Cortex of kidney (tissue), 1 donor: ENCODE measurements at regions not wholly inside any gene's neighbourhood (a gene's known extent, or its start where the extent isn't known, plus 50 kb on each side); places are given as distances from the start of the nearest gene placed in this dataset.
"Not testable (repeated sequence)": the region's sequence is repeated elsewhere in the genome, so short reads cannot be mapped to it uniquely, and the experiment has no call there.

Experiments
- DNase-seq: peaks from one replicate; lab custom pipeline; 2025; lab: John Stamatoyannopoulos, UW

DNA sequence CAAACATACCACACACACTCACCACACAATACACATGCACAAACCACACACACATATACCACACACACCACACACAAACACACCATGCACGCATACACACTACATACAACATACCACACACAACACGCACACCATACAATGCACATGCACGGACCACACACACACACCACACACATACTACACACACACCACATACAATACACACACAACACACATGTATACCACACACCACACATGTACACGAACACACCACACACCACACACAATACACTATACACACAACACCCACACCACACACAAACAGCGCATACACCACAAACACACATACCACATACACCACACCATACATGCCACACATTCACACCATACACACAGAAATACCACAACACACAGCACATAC lies 480.3 kb downstream of the DIRAS2 start:
- no peak for DNase-seq

DNA sequence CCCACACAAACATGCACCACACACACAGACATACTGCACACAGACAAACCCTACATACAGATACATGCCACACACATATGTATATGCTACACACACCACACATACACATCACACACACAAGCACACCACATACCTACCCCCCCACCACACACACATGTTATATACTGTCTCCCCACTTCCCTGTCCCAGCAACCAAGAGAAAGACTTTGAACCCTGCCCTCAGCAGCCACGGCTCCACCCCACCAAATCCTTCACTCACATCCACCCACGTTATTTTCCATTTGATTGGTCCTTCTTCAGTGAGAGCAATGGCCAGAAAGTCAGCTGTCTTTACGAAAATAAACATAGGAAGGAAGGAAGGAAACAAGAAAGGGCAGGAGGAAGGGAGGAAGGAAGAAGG lies 479.8 kb downstream of the DIRAS2 start:
- DNase-seq = no peak

DNA sequence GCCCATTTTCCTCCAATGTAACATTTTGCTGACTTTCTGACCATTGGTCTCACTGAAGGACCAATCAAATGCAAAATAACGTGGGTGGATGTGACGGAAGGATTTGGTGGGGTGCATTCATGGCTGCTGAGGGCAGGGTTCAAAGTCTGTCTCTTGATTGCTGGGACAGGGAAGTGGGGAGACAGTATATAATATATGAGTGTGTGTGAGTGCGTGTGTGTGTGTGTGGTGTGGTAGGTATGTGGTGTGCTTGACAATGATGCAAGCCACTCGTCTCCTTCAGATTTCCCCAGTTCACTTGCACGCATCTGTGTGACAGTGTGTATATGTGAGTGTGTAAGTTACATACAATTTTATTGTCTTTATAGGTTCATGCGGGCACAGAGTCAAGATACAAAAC lies 477.3 kb downstream of the DIRAS2 start:
- no peak for DNase-seq

GRCh38 chr9:90166374-90166773 lies 476.2 kb downstream of the DIRAS2 start:
- not testable (repeated sequence) for DNase-seq

GRCh38 chr9:90167914-90168313 lies 474.7 kb downstream of the DIRAS2 start:
- DNase-seq = no peak

- DNase-seq = no peak
Measured at GRCh38 chr9:90169490-90169889, 473.1 kb downstream of the DIRAS2 start.

DNA sequence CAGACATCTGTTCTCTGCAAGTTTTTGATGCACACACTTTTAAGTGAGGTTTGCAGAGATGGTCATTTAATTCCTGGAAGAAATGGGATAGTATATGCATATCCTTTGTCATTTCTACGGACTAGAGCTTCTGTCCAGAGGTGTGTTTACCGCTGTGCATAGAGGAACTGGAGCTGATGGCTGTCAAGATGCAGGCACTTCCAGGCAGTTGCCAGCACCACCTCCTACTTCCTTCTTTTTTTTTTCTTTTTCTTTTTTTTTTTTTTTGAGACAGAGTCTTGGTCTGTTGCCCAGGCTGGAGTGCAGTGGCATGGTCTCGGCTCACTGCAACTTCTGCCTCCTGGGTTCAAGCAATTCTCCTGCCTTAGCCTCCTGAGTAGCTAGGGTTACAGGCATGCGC lies 468.7 kb downstream of the DIRAS2 start:
- not testable (repeated sequence) for DNase-seq

- DNase-seq = not testable (repeated sequence)
Measured at GRCh38 chr9:90174346-90174745, 468.3 kb downstream of the DIRAS2 start.

DNA sequence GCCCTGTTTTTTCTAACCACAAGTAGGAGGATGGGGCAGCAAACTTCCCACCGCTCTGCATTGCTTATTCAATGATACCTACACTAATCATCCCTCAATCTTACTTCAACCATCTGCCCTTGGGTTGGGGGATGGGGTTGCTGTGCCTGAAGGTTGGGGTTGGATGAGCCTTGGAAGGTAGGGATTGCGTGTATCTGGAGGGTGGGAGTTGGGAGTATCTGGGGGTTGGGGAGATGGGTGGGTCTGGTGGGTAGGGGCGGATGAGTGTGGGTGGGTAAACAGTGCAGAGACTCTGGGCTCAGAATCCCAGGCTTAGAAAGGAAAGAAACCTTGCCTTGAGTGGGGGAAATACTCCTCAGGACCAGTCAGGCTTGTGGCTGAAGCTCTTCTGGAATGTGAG lies 467.4 kb downstream of the DIRAS2 start:
- DNase-seq = no peak

DNA sequence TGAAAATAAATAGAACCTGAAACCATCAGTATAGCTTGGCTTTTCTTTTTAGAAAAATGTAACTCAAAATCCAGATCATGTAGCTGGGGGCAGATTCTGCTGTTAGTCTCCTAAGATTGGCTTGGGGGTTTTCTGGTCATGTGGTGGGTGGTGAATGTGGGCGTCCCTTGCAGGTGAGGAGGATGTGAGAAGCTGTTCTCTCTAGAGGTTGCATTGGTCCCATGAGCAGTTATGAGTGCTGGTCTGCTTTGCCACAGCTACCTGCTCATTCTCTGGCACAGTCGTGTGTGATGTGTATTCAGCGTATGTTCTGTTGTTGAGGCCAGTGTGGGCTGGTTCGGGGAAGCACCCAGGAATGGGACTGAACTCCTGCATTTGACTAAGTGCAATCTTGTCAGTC lies 466.8 kb downstream of the DIRAS2 start:
- no peak for DNase-seq

- no peak for DNase-seq
Measured at GRCh38 chr9:90176901-90177300, 465.7 kb downstream of the DIRAS2 start.

DNA sequence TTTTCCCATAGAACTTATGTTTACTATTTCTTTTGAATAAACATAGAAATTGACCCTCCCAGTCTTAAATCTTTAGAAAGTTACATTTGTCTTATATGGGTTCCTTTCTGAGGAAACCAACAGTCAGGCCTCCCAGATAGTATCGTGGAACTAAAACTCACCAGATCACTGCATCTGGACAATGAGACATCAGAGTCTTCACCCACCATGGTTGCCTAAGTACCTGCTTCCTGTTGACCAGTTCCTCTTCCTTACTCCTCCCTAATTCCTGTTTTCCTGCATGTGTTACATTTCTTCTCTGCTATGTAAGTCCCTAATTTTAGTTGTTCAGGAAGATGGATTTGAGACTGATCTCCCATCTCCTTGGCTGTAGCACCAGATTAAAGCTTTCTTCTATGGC lies 462.2 kb downstream of the DIRAS2 start:
- DNase-seq = no peak

GRCh38 chr9:90188656-90189055 lies 454.0 kb downstream of the DIRAS2 start:
- no peak for DNase-seq

DNA sequence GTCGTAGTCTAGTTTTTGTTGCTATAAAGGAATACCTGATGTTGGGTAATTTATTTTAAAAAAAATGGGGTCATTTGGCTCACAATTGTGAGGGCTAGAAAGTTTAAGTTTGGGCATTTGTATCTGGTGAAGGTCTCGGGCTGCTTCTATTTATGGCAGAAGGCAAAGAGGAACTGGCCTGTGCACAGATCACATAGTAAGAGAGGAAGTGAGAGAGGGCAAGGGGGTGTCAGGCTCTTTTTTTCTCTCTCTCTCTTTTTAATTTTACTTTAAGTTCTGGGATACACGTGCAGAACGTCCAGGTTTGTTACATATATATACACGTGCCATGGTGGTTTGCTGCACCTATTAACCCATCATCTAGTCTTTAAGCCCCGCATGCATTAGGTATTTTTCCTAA lies 453.3 kb downstream of the DIRAS2 start:
- no peak for DNase-seq

GRCh38 chr9:90192465-90192864 lies 450.2 kb downstream of the DIRAS2 start:
- not testable (repeated sequence) for DNase-seq

DNA sequence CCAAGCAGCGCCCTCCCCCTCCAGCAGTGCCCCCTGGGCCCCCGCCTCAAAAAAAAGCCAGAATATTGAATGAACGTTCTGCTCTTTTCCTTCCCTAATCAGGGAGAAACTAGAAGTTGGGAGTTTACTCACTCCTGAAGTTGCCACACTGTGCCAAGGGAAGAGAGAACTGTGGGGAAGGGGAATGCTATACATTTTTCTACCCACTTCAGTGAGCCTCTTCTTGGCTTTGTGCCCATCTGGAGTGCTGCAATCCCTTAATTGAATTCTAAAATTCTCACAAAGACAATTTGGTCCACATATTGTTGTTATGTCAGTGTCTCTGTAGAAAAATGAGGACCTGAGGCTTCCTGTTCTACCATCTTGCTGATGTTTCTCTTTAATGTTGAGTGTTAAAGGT lies 443.7 kb downstream of the DIRAS2 start:
- DNase-seq = no peak

DNA sequence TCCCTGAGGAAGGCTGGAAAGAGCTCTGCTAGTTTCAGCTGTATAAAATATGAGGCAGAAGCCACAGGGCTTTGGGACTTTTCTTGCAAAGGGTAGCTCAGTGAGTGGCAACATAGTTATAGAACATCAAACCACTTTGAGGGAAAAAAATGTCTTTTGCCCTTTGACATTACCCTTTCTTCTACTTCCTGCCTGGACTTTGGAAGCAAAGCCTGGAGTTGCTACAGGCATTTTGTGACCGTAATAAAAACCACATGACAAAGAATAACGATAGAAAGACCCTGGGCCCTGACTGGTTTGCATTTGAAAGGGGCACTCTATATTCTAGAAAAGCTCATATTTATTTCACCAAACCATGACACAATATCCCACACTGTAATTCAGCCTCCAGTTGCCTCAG lies 440.9 kb downstream of the DIRAS2 start:
- DNase-seq = no peak

- no peak for DNase-seq
Measured at GRCh38 chr9:90204128-90204831, 438.3 kb downstream of the DIRAS2 start.

GRCh38 chr9:90213045-90213444 lies 429.6 kb downstream of the DIRAS2 start:
- DNase-seq = not testable (repeated sequence)

GRCh38 chr9:90219548-90220118 lies 423.0 kb downstream of the DIRAS2 start:
- DNase-seq = no peak

DNA sequence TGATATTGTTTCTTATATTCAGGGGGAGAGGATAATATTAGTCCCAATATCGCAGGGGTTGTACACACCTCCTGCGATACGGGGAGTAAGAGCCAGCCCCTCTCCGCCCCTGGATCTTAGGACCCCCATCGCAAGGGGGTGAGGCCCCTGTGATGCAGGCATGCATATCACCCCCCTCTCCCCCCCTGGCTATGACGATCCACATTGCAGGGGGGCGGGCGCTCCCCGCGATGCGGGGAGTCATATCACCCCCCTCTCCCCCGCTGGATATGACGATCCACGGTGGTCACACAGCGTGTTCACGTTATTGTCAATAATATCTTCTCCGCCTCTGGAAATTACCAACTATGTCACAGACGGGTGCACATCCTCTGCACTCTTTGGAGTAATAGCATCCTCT lies 420.7 kb downstream of the DIRAS2 start:
- DNase-seq = not testable (repeated sequence)

- DNase-seq = not testable (repeated sequence)
Measured at GRCh38 chr9:90226839-90227338, 415.7 kb downstream of the DIRAS2 start.

GRCh38 chr9:90233081-90233480 lies 409.5 kb downstream of the DIRAS2 start:
- not testable (repeated sequence) for DNase-seq

- DNase-seq = no peak
Measured at GRCh38 chr9:90240541-90240940, 402.1 kb downstream of the DIRAS2 start.
